ENCODE measurements at regions not wholly inside any gene's neighbourhood (a gene's known extent, or its start where the extent isn't known, plus 50 kb on each side); places are given as distances from the start of the nearest gene placed in this dataset.

DNA sequence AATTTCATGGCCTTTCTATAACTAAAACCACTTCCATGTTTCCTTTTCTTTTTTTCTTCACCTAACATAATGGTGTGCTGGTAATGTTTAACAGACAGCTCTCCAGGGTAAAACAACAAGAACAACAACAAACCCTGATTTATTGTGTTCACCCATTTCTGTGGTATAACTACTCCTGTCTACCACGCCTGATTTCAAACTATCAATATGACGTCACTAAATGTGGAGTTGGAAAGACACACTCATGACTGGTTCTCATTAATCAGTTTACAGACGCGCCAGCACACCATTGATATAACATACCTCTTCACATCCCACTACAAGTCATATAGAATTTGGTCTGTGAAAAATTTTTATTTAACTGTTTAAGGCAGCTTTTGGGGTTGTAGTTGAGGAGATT lies 142.9 kb downstream of the ARRDC3 start:
- TF ChIP-seq, protein P1, sequence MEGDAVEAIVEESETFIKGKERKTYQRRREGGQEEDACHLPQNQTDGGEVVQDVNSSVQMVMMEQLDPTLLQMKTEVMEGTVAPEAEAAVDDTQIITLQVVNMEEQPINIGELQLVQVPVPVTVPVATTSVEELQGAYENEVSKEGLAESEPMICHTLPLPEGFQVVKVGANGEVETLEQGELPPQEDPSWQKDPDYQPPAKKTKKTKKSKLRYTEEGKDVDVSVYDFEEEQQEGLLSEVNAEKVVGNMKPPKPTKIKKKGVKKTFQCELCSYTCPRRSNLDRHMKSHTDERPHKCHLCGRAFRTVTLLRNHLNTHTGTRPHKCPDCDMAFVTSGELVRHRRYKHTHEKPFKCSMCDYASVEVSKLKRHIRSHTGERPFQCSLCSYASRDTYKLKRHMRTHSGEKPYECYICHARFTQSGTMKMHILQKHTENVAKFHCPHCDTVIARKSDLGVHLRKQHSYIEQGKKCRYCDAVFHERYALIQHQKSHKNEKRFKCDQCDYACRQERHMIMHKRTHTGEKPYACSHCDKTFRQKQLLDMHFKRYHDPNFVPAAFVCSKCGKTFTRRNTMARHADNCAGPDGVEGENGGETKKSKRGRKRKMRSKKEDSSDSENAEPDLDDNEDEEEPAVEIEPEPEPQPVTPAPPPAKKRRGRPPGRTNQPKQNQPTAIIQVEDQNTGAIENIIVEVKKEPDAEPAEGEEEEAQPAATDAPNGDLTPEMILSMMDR (IDR thresholded peaks at IDR 0.05), result no peak
- no peak for TF ChIP-seq POLR2A (IDR thresholded peaks at IDR 0.05)
